ENCODE measurements at regions not wholly inside any gene's neighbourhood (a gene's known extent, or its start where the extent isn't known, plus 50 kb on each side); places are given as distances from the start of the nearest gene placed in this dataset.

- intact Hi-C loops (cut with DNase I), result no loop called here
- H3K27me3 ChIP-seq, result no peaks in the 10 kb centered on the region
- DNase-seq (ENCODE audit: low spot score in 2 of 2), result no peak
- H3K4me3 ChIP-seq, result no peak overlapping the region
- H3K4me1 ChIP-seq, result no peaks in the 10 kb centered on the region
- H3K9me3 ChIP-seq, result no peaks in the 10 kb centered on the region
- H3K36me3 ChIP-seq, result no peaks in the 10 kb centered on the region
- no peak for TF ChIP-seq CTCF (IDR thresholded peaks at IDR 0.05)
- H3K27ac ChIP-seq, result no peak overlapping the region
Measured at GRCh38 chr4:54855191-54855854, 197.6 kb downstream of the KIT start.

GRCh38 chr4:54852602-54853001 is 194.8 kb downstream of the KIT start:
- DNase-seq (ENCODE audit: low spot score in 2 of 2), result no peak
- no peaks in the 10 kb centered on the region for H3K36me3 ChIP-seq
- H3K4me3 ChIP-seq, result no peak overlapping the region
- H3K27me3 ChIP-seq, result no peaks in the 10 kb centered on the region
- intact Hi-C loops (cut with DNase I), result no loop called here
- H3K9me3 ChIP-seq, result no peaks in the 10 kb centered on the region
- H3K4me1 ChIP-seq, result no peaks in the 10 kb centered on the region
- no peak overlapping the region for H3K27ac ChIP-seq
- TF ChIP-seq CTCF (IDR thresholded peaks at IDR 0.05), result no peak

GRCh38 chr4:54852054-54852453 is 194.3 kb downstream of the KIT start:
- no peaks in the 10 kb centered on the region for H3K27me3 ChIP-seq
- DNase-seq (ENCODE audit: low spot score in 2 of 2), result no peak
- H3K27ac ChIP-seq, result no peak overlapping the region
- H3K9me3 ChIP-seq, result no peaks in the 10 kb centered on the region
- TF ChIP-seq CTCF (IDR thresholded peaks at IDR 0.05), result no peak
- H3K4me1 ChIP-seq, result no peaks in the 10 kb centered on the region
- intact Hi-C loops (cut with DNase I), result no loop called here
- H3K4me3 ChIP-seq, result no peak overlapping the region
- no peaks in the 10 kb centered on the region for H3K36me3 ChIP-seq

- Histone ChIP-seq H3K27me3 (no peaks in the 10 kb centered on the region), H3K4me3 (no peak overlapping the region), H3K9me3 (no peaks in the 10 kb centered on the region), H3K27ac (no peak overlapping the region), H3K36me3 (no peaks in the 10 kb centered on the region), H3K4me1 (no peaks in the 10 kb centered on the region)
- no peak for DNase-seq (ENCODE audit: low spot score in 2 of 2)
- intact Hi-C loops (cut with DNase I), result loop anchor here (5.0 kb wide), 1 partner anchor 523 kb away; no protein-coding TSS in a partner anchor
- no peak for TF ChIP-seq CTCF (IDR thresholded peaks at IDR 0.05)
Measured at GRCh38 chr4:54844911-54845310, 187.2 kb downstream of the KIT start.

GRCh38 chr4:54843946-54844345 is 186.2 kb downstream of the KIT start:
- no peaks in the 10 kb centered on the region for H3K9me3 ChIP-seq
- H3K4me3 ChIP-seq, result no peak overlapping the region
- no peak for DNase-seq (ENCODE audit: low spot score in 2 of 2)
- TF ChIP-seq CTCF (IDR thresholded peaks at IDR 0.05), result no peak
- intact Hi-C loops (cut with DNase I), result loop anchor here (5.0 kb wide), 1 partner anchor 522 kb away; no protein-coding TSS in a partner anchor
- H3K4me1 ChIP-seq, result no peaks in the 10 kb centered on the region
- H3K27me3 ChIP-seq, result no peaks in the 10 kb centered on the region
- no peaks in the 10 kb centered on the region for H3K36me3 ChIP-seq
- H3K27ac ChIP-seq, result no peak overlapping the region

- Histone ChIP-seq H3K27ac (no peak overlapping the region), H3K27me3 (no peaks in the 10 kb centered on the region), H3K9me3 (no peaks in the 10 kb centered on the region), H3K36me3 (no peaks in the 10 kb centered on the region), H3K4me3 (no peak overlapping the region), H3K4me1 (no peaks in the 10 kb centered on the region)
- TF ChIP-seq CTCF (IDR thresholded peaks at IDR 0.05), result no peak
- no peak for DNase-seq (ENCODE audit: low spot score in 2 of 2)
- intact Hi-C loops (cut with DNase I), result loop anchor here (5.0 kb wide), 1 partner anchor 521 kb away; no protein-coding TSS in a partner anchor
Measured at GRCh38 chr4:54843106-54843505, 185.3 kb downstream of the KIT start.

All from ascending aorta (tissue), 2 donors.